Right lobe of liver (tissue), 6 donors: ENCODE measurements at regions not wholly inside any gene's neighbourhood (a gene's known extent, or its start where the extent isn't known, plus 50 kb on each side); places are given as distances from the start of the nearest gene placed in this dataset.

Experiments used
- ATAC-seq, 4 donors: fragments of 200-7000 bp; cut with Tn5 transposase; one replicate each; pipeline ENCODE4 v1.9.1; 2020; ENCODE audit warnings: mild to moderate bottlenecking in 4 of 4, moderate library complexity in 4 of 4
- DNase-seq, 3 donors: peaks; one replicate each; pipeline ENCODE4 v3.0.0-alpha.2; 2020
- H3K27ac ChIP-seq, 3 donors: fragments of 200-600 bp; one replicate each; pipeline ENCODE4 v1.8.0; 2022
- H3K27me3 ChIP-seq, 2 donors: fragments of 200-600 bp; one replicate each; pipeline ENCODE4 v1.8.0; 2022
- H3K36me3 ChIP-seq, 4 donors: fragments of 200-600 bp; sonication (generic) in 1 of 4; one replicate each; pipeline versions ENCODE4 v1.5.1 to v1.8.0; 2017 to 2022; ENCODE audit warnings: control low read depth in 1 of 4
- H3K4me1 ChIP-seq, 4 donors: fragments of 200-600 bp; sonication (generic) in 1 of 4; one replicate each; pipeline versions ENCODE4 v1.5.1 to v1.8.0; 2017 to 2022; ENCODE audit warnings: control low read depth in 1 of 4
- H3K4me3 ChIP-seq, 3 donors: fragments of 200-600 bp; one replicate each; pipeline ENCODE4 v1.8.0; 2022
- H3K9me3 ChIP-seq, 4 donors: fragments of 200-600 bp; sonication (generic) in 1 of 4; one replicate each; pipeline versions ENCODE4 v1.5.1 to v1.8.0; 2017 to 2022; ENCODE audit warnings: control low read depth in 1 of 4
- POLR2A ChIP-seq: fragments of 450-650 bp; IDR thresholded peaks from one replicate; pipeline ENCODE4 v1.6.1; 2017; ENCODE audit warnings: antibody characterized with exemption, mild to moderate bottlenecking
- WGBS: methylation state at CpG from one replicate; pipeline ENCODE4 v1.1.6; 2018; ENCODE audit warnings: low coverage, low lambda C conversion rate; ENCODE audit not compliant: insufficient coverage; ENCODE audit errors: missing lambda C conversion rate; 5-methylcytosine and 5-hydroxymethylcytosine counted together
- intact Hi-C, 2 donors: fragments of 100-400 bp; cut with DNase I; formaldehyde crosslinking; loops; one replicate each; pipeline versions ENCODE4 v1.11.2 to v1.14.1; 2022
- TF ChIP-seq, protein P1 (sequence below), 4 donors: fragments of 200-600 bp in 3 of 4; fragments of 450-650 bp in 1 of 4; IDR thresholded peaks; one replicate each; pipeline versions ENCODE4 v1.5.1 to v1.8.0; 2016 to 2022; ENCODE audit warnings: antibody characterized with exemption in 4 of 4, mild to moderate bottlenecking in 2 of 4
- donor health status: DM: no; HTN: yes; CAD: no.
- donor health status: DM: no; HTN: no; CAD: no.
- donor health status: DM: no; HTN: no; CAD: no.
- donor health status: DM: no; HTN: yes; CAD: no.
- donor health status: DM: no; HTN: yes; CAD: no.

DNA sequence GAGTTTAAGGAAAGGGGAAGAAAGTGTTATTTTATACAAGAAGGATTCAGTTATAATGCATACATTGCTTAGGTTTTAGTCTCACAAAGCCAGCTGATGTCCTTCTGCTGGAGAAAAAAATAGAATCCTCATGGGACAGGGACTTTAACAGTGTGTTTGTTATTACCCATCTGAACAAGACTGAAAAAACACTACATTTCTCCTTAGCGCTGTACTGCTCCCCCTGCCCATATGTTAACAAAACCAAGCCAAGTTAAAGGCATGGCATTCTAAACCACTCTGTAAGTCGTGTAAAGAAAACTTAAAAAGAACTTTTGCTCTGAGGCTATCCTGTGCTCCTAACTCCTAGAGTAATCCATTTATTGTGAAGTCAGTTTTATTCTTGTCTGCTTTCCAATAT lies 102.6 kb upstream of the NYAP2 start:
- intact Hi-C loops = no loop called here

DNA sequence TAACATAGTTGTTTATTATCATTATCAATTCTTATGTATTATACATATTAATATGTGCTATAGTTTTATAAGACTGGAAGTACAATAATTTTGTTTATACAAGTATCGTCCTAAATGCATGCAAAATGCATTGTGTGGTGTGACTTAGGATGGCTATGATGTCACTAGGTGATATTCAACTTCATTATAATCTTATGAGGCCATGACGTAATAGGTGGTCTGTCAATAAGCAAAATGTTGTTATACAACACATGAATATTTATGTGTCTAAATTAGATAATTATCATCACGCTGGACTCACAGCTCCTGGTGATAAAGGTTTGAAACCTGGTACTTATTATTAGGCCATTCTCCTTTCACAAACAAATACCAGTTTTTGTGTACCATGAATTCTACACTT lies 104.4 kb upstream of the NYAP2 start:
- ATAC-seq = no peak
- no peaks in the 10 kb centered on the region for H3K9me3 ChIP-seq
- intact Hi-C loops = no loop called here
- H3K36me3 ChIP-seq = no peaks in the 10 kb centered on the region
- H3K4me3 ChIP-seq = no peak overlapping the region
- no peak for DNase-seq
- no peaks in the 10 kb centered on the region for H3K27me3 ChIP-seq
- TF ChIP-seq POLR2A = no peak
- TF ChIP-seq, protein P1, sequence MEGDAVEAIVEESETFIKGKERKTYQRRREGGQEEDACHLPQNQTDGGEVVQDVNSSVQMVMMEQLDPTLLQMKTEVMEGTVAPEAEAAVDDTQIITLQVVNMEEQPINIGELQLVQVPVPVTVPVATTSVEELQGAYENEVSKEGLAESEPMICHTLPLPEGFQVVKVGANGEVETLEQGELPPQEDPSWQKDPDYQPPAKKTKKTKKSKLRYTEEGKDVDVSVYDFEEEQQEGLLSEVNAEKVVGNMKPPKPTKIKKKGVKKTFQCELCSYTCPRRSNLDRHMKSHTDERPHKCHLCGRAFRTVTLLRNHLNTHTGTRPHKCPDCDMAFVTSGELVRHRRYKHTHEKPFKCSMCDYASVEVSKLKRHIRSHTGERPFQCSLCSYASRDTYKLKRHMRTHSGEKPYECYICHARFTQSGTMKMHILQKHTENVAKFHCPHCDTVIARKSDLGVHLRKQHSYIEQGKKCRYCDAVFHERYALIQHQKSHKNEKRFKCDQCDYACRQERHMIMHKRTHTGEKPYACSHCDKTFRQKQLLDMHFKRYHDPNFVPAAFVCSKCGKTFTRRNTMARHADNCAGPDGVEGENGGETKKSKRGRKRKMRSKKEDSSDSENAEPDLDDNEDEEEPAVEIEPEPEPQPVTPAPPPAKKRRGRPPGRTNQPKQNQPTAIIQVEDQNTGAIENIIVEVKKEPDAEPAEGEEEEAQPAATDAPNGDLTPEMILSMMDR (IDR thresholded peaks at IDR 0.05) = no peak
- no peaks in the 10 kb centered on the region for H3K4me1 ChIP-seq
- H3K27ac ChIP-seq = no peak overlapping the region
- 50% methylated on average over 3 of the region's 3 CpGs for WGBS

More for the DNA sequence above, 102.6 kb upstream of the NYAP2 start:
- DNase-seq = no peak
- Histone ChIP-seq H3K4me1 (no peaks in the 10 kb centered on the region), H3K27ac (no peak overlapping the region), H3K36me3 (no peaks in the 10 kb centered on the region), H3K27me3 (no peaks in the 10 kb centered on the region), H3K4me3 (no peak overlapping the region), H3K9me3 (no peaks in the 10 kb centered on the region)
- TF ChIP-seq, protein P1 (IDR thresholded peaks at IDR 0.05) = no peak
- TF ChIP-seq POLR2A = no peak
- WGBS = 48% methylated on average over 2 of the region's 2 CpGs
- no peak for ATAC-seq

DNA sequence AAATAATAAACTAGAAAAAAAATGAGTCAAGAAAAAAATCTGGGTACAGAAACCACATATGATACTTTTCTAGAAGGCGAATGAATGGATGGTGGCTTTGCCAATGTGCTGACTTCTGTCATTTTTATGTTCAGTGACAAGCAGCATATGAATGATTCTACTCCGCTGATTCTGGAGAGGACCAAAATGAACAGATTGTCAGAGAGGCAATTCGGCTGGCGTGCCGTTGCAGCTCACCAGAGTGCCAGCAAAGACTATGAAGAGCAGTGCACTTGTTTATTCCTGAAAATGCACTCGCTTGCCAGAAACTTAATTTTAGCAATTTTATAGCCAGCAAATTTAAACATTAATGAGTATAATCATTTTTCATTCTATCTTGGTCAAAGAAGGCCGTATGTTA lies 105.9 kb upstream of the NYAP2 start:
- H3K27me3 ChIP-seq = no peaks in the 10 kb centered on the region
- H3K27ac ChIP-seq = no peak overlapping the region
- intact Hi-C loops = no loop called here
- 57% methylated on average over 7 of the region's 7 CpGs for WGBS
- no peaks in the 10 kb centered on the region for H3K4me1 ChIP-seq
- ATAC-seq = no peak
- no peaks in the 10 kb centered on the region for H3K36me3 ChIP-seq
- TF ChIP-seq, protein P1 (IDR thresholded peaks at IDR 0.05) = no peak
- no peak for TF ChIP-seq POLR2A
- no peak for DNase-seq
- H3K9me3 ChIP-seq = no peaks in the 10 kb centered on the region
- H3K4me3 ChIP-seq = no peak overlapping the region

DNA sequence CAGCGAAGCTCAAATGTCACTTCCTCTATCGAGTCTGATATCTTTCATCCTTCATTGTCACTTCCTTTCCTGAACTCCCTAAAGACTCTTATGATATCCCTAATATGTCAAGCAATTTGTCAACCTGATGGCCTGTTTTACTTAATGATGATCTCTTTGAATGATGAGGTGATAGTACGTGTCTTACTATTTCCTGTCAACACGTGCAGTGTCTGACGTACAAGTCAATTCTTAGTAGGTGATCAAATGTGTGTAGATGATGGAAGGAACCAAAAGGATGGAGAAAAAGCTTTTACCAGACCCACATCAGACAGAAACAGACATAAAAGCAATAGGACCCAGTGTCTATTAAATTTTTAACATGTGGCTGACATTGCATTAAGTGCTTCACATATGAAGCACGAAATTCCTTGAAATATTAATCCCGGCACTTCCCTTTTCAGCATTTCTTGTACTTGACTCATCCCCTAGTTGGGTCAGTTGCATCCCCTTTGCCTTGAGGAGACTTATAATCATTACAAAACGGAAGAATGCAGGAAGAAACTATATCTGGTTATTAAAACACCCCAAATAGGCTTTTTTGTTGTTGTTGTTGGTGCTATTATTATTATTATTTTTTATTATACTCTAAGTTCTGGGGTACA lies 108.6 kb upstream of the NYAP2 start:
- ATAC-seq = no peak
- no peaks in the 10 kb centered on the region for H3K27me3 ChIP-seq
- no peaks in the 10 kb centered on the region for H3K9me3 ChIP-seq
- no peak for DNase-seq
- no peaks in the 10 kb centered on the region for H3K4me1 ChIP-seq
- H3K27ac ChIP-seq = no peak overlapping the region
- WGBS = 51% methylated on average over 8 of the region's 8 CpGs
- TF ChIP-seq, protein P1 (IDR thresholded peaks at IDR 0.05) = no peak
- TF ChIP-seq POLR2A = no peak
- intact Hi-C loops = no loop called here
- no peaks in the 10 kb centered on the region for H3K36me3 ChIP-seq
- H3K4me3 ChIP-seq = no peak overlapping the region
